Heart left ventricle (tissue), 13 donors: ENCODE measurements at regions not wholly inside any gene's neighbourhood (a gene's known extent, or its start where the extent isn't known, plus 50 kb on each side); places are given as distances from the start of the nearest gene placed in this dataset.
"Not testable (repeated sequence)": the region's sequence is repeated elsewhere in the genome, so short reads cannot be mapped to it uniquely, and the experiment has no call there.

Experiments used
- CTCF ChIP-seq, 12 donors: fragments of 200-600 bp; sonication (generic) in 4 of 12; IDR thresholded peaks; one replicate each; pipeline versions ENCODE4 v1.5.0 to v1.8.0; 2018 to 2022; ENCODE audit warnings: antibody characterized with exemption in 12 of 12, mild to moderate bottlenecking in 5 of 12
- POLR2A ChIP-seq, 2 donors: fragments of 450-650 bp; IDR thresholded peaks; one replicate each; pipeline ENCODE4 v1.6.1; 2017; ENCODE audit warnings: antibody characterized with exemption in 2 of 2, mild to moderate bottlenecking in 2 of 2, moderate library complexity in 2 of 2
- donor health status: ischemic (EF 13 %, LVEDD 7.1; RV severe dilation, severe dysfunction).
- donor health status: DM: no; HTN: yes; CAD: no.
- donor health status: DM: no; HTN: no; CAD: no.
- donor health status: ischemic (EF 25% LVEDD 6.9; RV normal size, moderate dysfunction).
- donor health status: ischemic (EF 25% LVEDD 5.7; RV mildly dilated, moderate dysfunction).
- donor health status: ischemic (EF 35%, LVEDD 5.7; RV mildly dilated, moderate dysfunction).
- donor health status: nonischemic (EF 11% LVEDD 7.7; RV severe dilation, severe dysfunction).
- donor health status: DM: yes; HTN: yes; CAD: no.
- donor health status: PGD.
- donor health status: ischemic (EF 29% LVEDD 5.4; RV normal size, mild dysfunction).
- donor health status: nonischemic (EF 23%, LVEDD 6.1; RV moderate dilation, normal function).

GRCh38 chr6:40133981-40134380, 199.7 kb upstream of the MOCS1 start:
- TF ChIP-seq CTCF, POLR2A (IDR thresholded peaks at IDR 0.05): not testable (repeated sequence)
